ENCODE measurements at regions not wholly inside any gene's neighbourhood (a gene's known extent, or its start where the extent isn't known, plus 50 kb on each side); places are given as distances from the start of the nearest gene placed in this dataset.

- no peaks in the 10 kb centered on the region for H3K27me3 Mint-ChIP-seq (ENCODE audit: low read depth)
- H3K4me3 Mint-ChIP-seq, result no peak overlapping the region
- no peaks in the 10 kb centered on the region for H3K4me1 Mint-ChIP-seq
- ChIA-PET CTCF (no interaction called here), POLR2A (no interaction called here)
- H3K27ac Mint-ChIP-seq, result no peak overlapping the region
- H3K36me3 Mint-ChIP-seq, result peaks cover 6% of the 10 kb centered on the region
- DNase-seq (ENCODE audit: low spot score) (no peak), ATAC-seq (no peak)
- peaks cover 26% of the 10 kb centered on the region for H3K9me3 Mint-ChIP-seq
- no peak for TF ChIP-seq GTF2I (CRISPR knock-in tag; conservative IDR thresholded peaks at IDR 0.05)
- no peak for TF ChIP-seq JAZF1 (CRISPR knock-in tag; IDR thresholded peaks at IDR 0.05)
- no peak for TF ChIP-seq ZNF138 (CRISPR knock-in tag; conservative IDR thresholded peaks at IDR 0.05)
- no peak for TF ChIP-seq ZNF121 (CRISPR knock-in tag; IDR thresholded peaks at IDR 0.05)
- TF ChIP-seq FOXK1 (CRISPR knock-in tag; IDR thresholded peaks at IDR 0.05), result no peak
- no peak for TF ChIP-seq HMGXB4 (CRISPR knock-in tag; IDR thresholded peaks at IDR 0.05)
- no peak for TF ChIP-seq FOXJ3 (CRISPR knock-in tag; IDR thresholded peaks at IDR 0.05; ENCODE audit: borderline replicate concordance)
- no peak for TF ChIP-seq RORB (CRISPR knock-in tag; IDR thresholded peaks at IDR 0.05)
- no peak for TF ChIP-seq JUN (CRISPR knock-in tag; IDR thresholded peaks at IDR 0.05)
- no peak for TF ChIP-seq FOXP4 (CRISPR knock-in tag; IDR thresholded peaks at IDR 0.05)
- no peak for TF ChIP-seq GRHL2 (CRISPR knock-in tag; IDR thresholded peaks at IDR 0.05; ENCODE audit: insufficient replicate concordance, severe bottlenecking)
Measured at GRCh38 chr3:95939235-95939809, 875.1 kb upstream of the EPHA6 start.

- ATAC-seq, result no peak
Measured at GRCh38 chr3:95965704-95966336, 848.6 kb upstream of the EPHA6 start.

More at GRCh38 chr3:95965704-95966336, 848.6 kb upstream of the EPHA6 start:
- DNase-seq (ENCODE audit: low spot score), result no peak
- H3K4me1 Mint-ChIP-seq, result no peaks in the 10 kb centered on the region
- H3K27ac Mint-ChIP-seq, result no peak overlapping the region
- CTCF ChIA-PET, result no interaction called here
- H3K9me3 Mint-ChIP-seq, result peaks cover 24% of the 10 kb centered on the region
- no peaks in the 10 kb centered on the region for H3K27me3 Mint-ChIP-seq (ENCODE audit: low read depth)
- no peak overlapping the region for H3K4me3 Mint-ChIP-seq
- TF ChIP-seq ZNF512 (CRISPR knock-in tag; IDR thresholded peaks at IDR 0.05; ENCODE audit: borderline replicate concordance) (no peak), ATF1 (CRISPR knock-in tag; IDR thresholded peaks at IDR 0.05) (no peak), GTF2I (CRISPR knock-in tag; conservative IDR thresholded peaks at IDR 0.05) (no peak), ERG (CRISPR knock-in tag; IDR thresholded peaks at IDR 0.05) (no peak)
- POLR2A ChIA-PET, result no interaction called here
- H3K36me3 Mint-ChIP-seq, result no peaks in the 10 kb centered on the region

All from WTC11 (cell line).